K562 (cell line): ENCODE measurements at regions not wholly inside any gene's neighbourhood (a gene's known extent, or its start where the extent isn't known, plus 50 kb on each side); places are given as distances from the start of the nearest gene placed in this dataset.

Source experiments
- ATAC-seq: fragments of 200-7000 bp; cut with Tn5 transposase; 3 replicates; pipeline ENCODE4 v1.9.1; 2020; ENCODE audit warnings: moderate library complexity
- BruUV-seq: library from RNA; stranded (reverse); fragments of 400-500 nt; replicated peaks from 2 replicates; lab custom pipeline; 2021; lab: Mats Ljungman, UMichigan
- CTCF ChIA-PET: fragments of 300-600 bp; formaldehyde crosslinking; extraction: SDS; loops from one replicate; lab custom pipeline; 2021; ENCODE audit warnings: low intra/inter-chr PET ratio; lab: Yijun Ruan, JAX
- POLR2A ChIA-PET: fragments of 300-600, 350-650 bp; sonication (Branson Sonifier 250); formaldehyde crosslinking; extraction: SDS; loops from one replicate; lab custom pipeline; 2021; ENCODE audit warnings: antibody characterized with exemption, inconsistent platforms; lab: Yijun Ruan, JAX
- DNase-seq, 4 experiments: peaks; one replicate each; pipeline versions ENCODE4 v3.0.0 to v3.0.0-alpha.2; 2011 to 2018; ENCODE audit warnings: low spot score in 3 of 4, mixed read lengths in 3 of 4; ENCODE audit errors: extremely low read depth in 1 of 4
- FAIRE-seq: peaks from 2 replicates; lab custom pipeline; 2011; peaks lifted over from hg19 to GRCh38; lab: Jason Lieb, UNC
- H2AFZ ChIP-seq: 2 replicates; pipeline ENCODE4 v1.6.0; 2011; ENCODE audit warnings: low read depth, low read length, control low read depth, inconsistent platforms
- H3K27ac ChIP-seq: fragments of 200-600 bp; 3 replicates; pipeline ENCODE4 v1.8.0; 2011; ENCODE audit warnings: low read depth, mild to moderate bottlenecking, control low read depth, inconsistent platforms, low read length, moderate library complexity, mixed read lengths; ENCODE audit errors: extremely low read depth
- H3K27me3 ChIP-seq, 2 experiments: fragments of 300-600 bp in 1 of 2; 2 replicates in 1 of 2; 3 replicates in 1 of 2; pipeline versions ENCODE4 v1.6.0 to v1.8.0; 2011; ENCODE audit warnings: inconsistent platforms in 2 of 2, low read length in 2 of 2, mild to moderate bottlenecking in 1 of 2, mixed read lengths in 1 of 2, moderate library complexity in 1 of 2; ENCODE audit not compliant: control insufficient read depth in 2 of 2, insufficient read depth in 2 of 2
- H3K36me3 ChIP-seq: fragments of 300-600 bp; 3 replicates; pipeline ENCODE4 v1.8.0; 2011; ENCODE audit warnings: mild to moderate bottlenecking, low read length, inconsistent platforms; ENCODE audit not compliant: control insufficient read depth, insufficient read depth
- H3K4me1 ChIP-seq, 2 experiments: fragments of 200-600 bp in 1 of 2; replicated peaks in 1 of 2; 2 replicates in 1 of 2; 3 replicates in 1 of 2; pipeline versions ENCODE4 v1.5.1 to v1.8.0; 2011; ENCODE audit warnings: inconsistent platforms in 2 of 2, low read length in 2 of 2, mild to moderate bottlenecking in 1 of 2, mixed read lengths in 1 of 2, moderate library complexity in 1 of 2; ENCODE audit not compliant: control insufficient read depth in 2 of 2, insufficient read depth in 2 of 2
- H3K4me2 ChIP-seq: 2 replicates; pipeline ENCODE4 v1.6.1; 2011; ENCODE audit warnings: low read length, control low read depth, inconsistent platforms, mixed read lengths; ENCODE audit not compliant: insufficient read depth
- H3K4me3 ChIP-seq: fragments of 200-600 bp; sonication (generic), shearing (Covaris generic); 2 replicates; pipeline ENCODE4 v1.5.1; 2016; ENCODE audit warnings: control low read depth, inconsistent platforms
- H3K79me2 ChIP-seq: fragments of 200-600 bp; 3 replicates; pipeline ENCODE4 v1.8.0; 2011; ENCODE audit warnings: low read length, inconsistent platforms; ENCODE audit not compliant: control insufficient read depth, insufficient read depth
- H3K9ac ChIP-seq, 2 experiments: 2 replicates each; pipeline versions ENCODE4 v1.6.0 to v1.6.1; 2011; ENCODE audit warnings: low read depth in 2 of 2, low read length in 2 of 2, control low read depth in 1 of 2, inconsistent platforms in 1 of 2, mild to moderate bottlenecking in 1 of 2, mixed read lengths in 1 of 2; ENCODE audit not compliant: insufficient read depth in 1 of 2
- H3K9me1 ChIP-seq: one replicate; pipeline ENCODE4 v1.6.0; 2011; ENCODE audit warnings: inconsistent platforms, mild to moderate bottlenecking, low read length, moderate library complexity; ENCODE audit not compliant: control insufficient read depth, insufficient read depth
- H3K9me3 ChIP-seq: replicated peaks from 2 replicates; pipeline ENCODE4 v1.5.1; 2011; ENCODE audit warnings: low read depth, low read length, inconsistent platforms; ENCODE audit not compliant: control insufficient read depth, insufficient read depth
- H4K20me1 ChIP-seq: replicated peaks from 2 replicates; pipeline ENCODE4 v1.6.1; 2011; ENCODE audit warnings: low read length, inconsistent platforms, mixed read lengths; ENCODE audit not compliant: control insufficient read depth, insufficient read depth
- CBX5 ChIP-seq: IDR thresholded peaks from 2 replicates; pipeline ENCODE4 v1.6.1; 2014; ENCODE audit warnings: low read depth, borderline replicate concordance
- CREB1 ChIP-seq, 2 experiments: sonication (generic) in 1 of 2; formaldehyde crosslinking in 1 of 2; IDR thresholded peaks; 2 replicates each; pipeline versions ENCODE4 v1.6.1 to v1.8.0; 2012 to 2022; ENCODE audit warnings: inconsistent platforms in 1 of 2, mild to moderate bottlenecking in 1 of 2, missing genetic modification reagents in 1 of 2, moderate library complexity in 1 of 2
- KDM2B ChIP-seq: fragments of 250-450 bp; sonication (Bioruptor Pico); IDR thresholded peaks from 2 replicates; pipeline ENCODE4 v1.8.0; 2021; ENCODE audit warnings: mild to moderate bottlenecking, moderate library complexity
- NR2C2 ChIP-seq, 2 experiments: fragments of 200-800 bp in 1 of 2; sonication (Bioruptor generic) in 1 of 2; sonication (generic) in 1 of 2; formaldehyde crosslinking in 1 of 2; IDR thresholded peaks; 2 replicates each; pipeline versions ENCODE4 v1.6.1 to v1.8.0; 2016 to 2022; ENCODE audit warnings: mild to moderate bottlenecking in 1 of 2, missing compliant biosample characterization in 1 of 2, missing genetic modification characterization in 1 of 2, missing genetic modification reagents in 1 of 2
- NRF1 ChIP-seq, 2 experiments: fragments of 450-650 bp; IDR thresholded peaks in 1 of 2; conservative IDR thresholded peaks in 1 of 2; 2 replicates each; pipeline ENCODE4 v1.6.1; 2014; ENCODE audit warnings: mild to moderate bottlenecking in 2 of 2
- RHOXF2B ChIP-seq: fragments of 250-450 bp; sonication (Bioruptor Pico); conservative IDR thresholded peaks from 2 replicates; pipeline ENCODE4 v1.5.1; 2021
- SMC3 ChIP-seq: conservative IDR thresholded peaks from 2 replicates; pipeline ENCODE4 v1.6.1; 2011; ENCODE audit warnings: low read depth, low read length, improper control_type of control experiment; ENCODE audit not compliant: insufficient read depth
- ZNF764 ChIP-seq: fragments of 250-450 bp; sonication (Bioruptor Pico); IDR thresholded peaks from 2 replicates; pipeline ENCODE4 v1.4.0; 2020; ENCODE audit warnings: low read depth, mild to moderate bottlenecking, moderate library complexity
- WGBS: fragments of 100-300 bp; shearing (Covaris generic); methylation state at CpG from one replicate; pipeline ENCODE4 v1.1.6; 2016; ENCODE audit warnings: low coverage, mixed read lengths; ENCODE audit not compliant: insufficient coverage; ENCODE audit errors: missing lambda C conversion rate; 5-methylcytosine and 5-hydroxymethylcytosine counted together
- in situ Hi-C: fragments of 300-500 bp; cut with MboI; formaldehyde crosslinking; loops from 4 replicates; pipeline ENCODE4 v1.15.0; 2018; ENCODE audit warnings: inconsistent platforms, mixed read lengths
- intact Hi-C: fragments of 100-400 bp; cut with micrococcal nuclease; formaldehyde crosslinking; loops from 2 replicates; pipeline ENCODE4 v1.14.2; 2022
- TF ChIP-seq, protein P1 (sequence below), 2 experiments: fragments of 450-650 bp in 1 of 2; sonication (generic) in 1 of 2; formaldehyde crosslinking in 1 of 2; IDR thresholded peaks in 1 of 2; conservative IDR thresholded peaks in 1 of 2; 2 replicates each; pipeline versions ENCODE4 v1.6.1 to v1.8.1; 2016 to 2023; ENCODE audit warnings: mild to moderate bottlenecking in 2 of 2, moderate library complexity in 2 of 2, inconsistent platforms in 1 of 2, missing genetic modification reagents in 1 of 2

DNA sequence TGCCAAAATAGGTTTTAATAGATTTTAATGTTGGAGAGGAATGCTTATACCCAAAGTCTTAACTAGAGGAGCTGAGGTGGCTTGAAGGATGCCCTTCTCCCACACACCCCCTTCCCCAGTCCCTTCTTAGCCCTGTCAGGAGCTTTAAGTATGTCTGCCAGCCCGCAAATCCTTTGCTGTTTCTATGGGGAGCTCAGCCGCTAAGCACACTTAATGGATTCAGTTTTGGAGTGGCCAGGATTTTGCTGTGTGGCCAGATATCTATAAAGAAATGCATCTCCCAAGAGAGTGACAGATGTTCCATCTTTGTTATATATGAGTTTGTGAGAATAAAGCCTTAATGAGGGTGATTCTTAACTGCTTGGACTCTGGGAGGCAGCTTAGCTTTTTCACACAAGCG lies 152.9 kb upstream of the ZNF32 start:
- no peak for FAIRE-seq
- CTCF ChIA-PET, result no interaction called here

DNA sequence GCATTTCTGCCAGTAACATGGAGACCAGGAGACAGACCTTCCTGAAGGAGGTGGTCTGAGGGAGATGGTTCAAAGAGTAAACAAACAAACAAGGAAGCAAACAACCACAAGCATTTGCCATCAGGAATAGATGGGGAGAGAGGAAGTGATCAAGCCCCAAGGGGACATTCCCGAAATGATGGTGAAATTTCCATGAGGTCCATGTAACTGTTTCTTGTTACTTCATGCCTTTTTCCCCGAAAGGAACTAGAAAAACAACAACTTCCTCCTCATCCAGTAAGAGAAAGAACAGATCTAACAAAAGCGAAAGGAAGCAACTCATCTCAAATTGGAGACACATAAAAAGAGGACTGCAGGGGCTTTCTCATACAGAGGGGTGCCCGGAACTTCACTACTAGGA lies 152.5 kb upstream of the ZNF32 start:
- no peaks in the 10 kb centered on the region for H3K9me3 ChIP-seq
- no peak overlapping the region for H3K27ac ChIP-seq
- no peak overlapping the region for H3K9ac ChIP-seq
- H3K79me2 ChIP-seq, result no peaks in the 10 kb centered on the region
- no peaks in the 10 kb centered on the region; the same call in 1 of the 2 replicates for H4K20me1 ChIP-seq
- peaks cover 0 to 10% of the 10 kb centered on the region in 2 experiments; a peak in 1 of 5 replicates for H3K27me3 ChIP-seq
- POLR2A ChIA-PET, result no interaction called here
- H3K9me1 ChIP-seq, result no peaks in the 10 kb centered on the region
- in situ Hi-C loops (no loop called here), intact Hi-C loops (no loop called here)
- no peak overlapping the region for H3K4me3 ChIP-seq
- H3K36me3 ChIP-seq, result no peaks in the 10 kb centered on the region
- ATAC-seq (no peak), FAIRE-seq (no peak), DNase-seq (no peak)
- no peak overlapping the region for H2AFZ ChIP-seq
- no TSS peak for BruUV-seq
- no peak overlapping the region for H3K4me2 ChIP-seq
- no peaks in the 10 kb centered on the region for H3K4me1 ChIP-seq
- TF ChIP-seq, protein P1, sequence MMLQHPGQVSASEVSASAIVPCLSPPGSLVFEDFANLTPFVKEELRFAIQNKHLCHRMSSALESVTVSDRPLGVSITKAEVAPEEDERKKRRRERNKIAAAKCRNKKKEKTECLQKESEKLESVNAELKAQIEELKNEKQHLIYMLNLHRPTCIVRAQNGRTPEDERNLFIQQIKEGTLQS (IDR thresholded peaks at IDR 0.05), result no peak
- TF ChIP-seq, protein P1 (CRISPR knock-in tag; conservative IDR thresholded peaks at IDR 0.05), result no peak
- TF ChIP-seq RHOXF2B, result no peak
- CTCF ChIA-PET, result no interaction called here
- 0% methylated on average over 4 of the region's 4 CpGs for WGBS

More for the DNA sequence above, 152.9 kb upstream of the ZNF32 start:
- ATAC-seq (no peak), DNase-seq (no peak)
- intact Hi-C loops (no loop called here), in situ Hi-C loops (no loop called here)
- POLR2A ChIA-PET, result no interaction called here
- Histone ChIP-seq H3K9ac (no peak overlapping the region), H3K4me1 (no peaks in the 10 kb centered on the region), H3K27ac (no peak overlapping the region), H3K4me3 (no peak overlapping the region), H3K4me2 (no peak overlapping the region), H3K9me3 (no peaks in the 10 kb centered on the region), H4K20me1 (no peaks in the 10 kb centered on the region; the same call in 1 of the 2 replicates), H3K79me2 (no peaks in the 10 kb centered on the region), H2AFZ (no peak overlapping the region), H3K9me1 (no peaks in the 10 kb centered on the region), H3K36me3 (no peaks in the 10 kb centered on the region), H3K27me3 (peaks cover 0 to 10% of the 10 kb centered on the region in 2 experiments; a peak in 1 of 5 replicates)
- TF ChIP-seq CBX5, result no peak
- no peak for TF ChIP-seq CREB1 (IDR thresholded peaks at IDR 0.05)
- TF ChIP-seq CREB1 (CRISPR knock-in tag; IDR thresholded peaks at IDR 0.05), result no peak
- no peak for TF ChIP-seq KDM2B (CRISPR knock-in tag)
- TF ChIP-seq SMC3, result no peak
- TF ChIP-seq ZNF764 (CRISPR knock-in tag), result no peak
- no peak for TF ChIP-seq NR2C2 (CRISPR knock-in tag; IDR thresholded peaks at IDR 0.05)
- TF ChIP-seq NR2C2 (tag; IDR thresholded peaks at IDR 0.05), result no peak
- no peak for TF ChIP-seq NRF1 (conservative IDR thresholded peaks at IDR 0.05 in 1 of 2, IDR thresholded peaks at IDR 0.05 in 1 of 2)
- 0% methylated on average over 3 of the region's 3 CpGs for WGBS
- no TSS peak for BruUV-seq
